Uterus (tissue), 2 donors: ENCODE measurements at regions not wholly inside any gene's neighbourhood (a gene's known extent, or its start where the extent isn't known, plus 50 kb on each side); places are given as distances from the start of the nearest gene placed in this dataset.

Source experiments
- POLR2A ChIP-seq, 2 donors: fragments of 450-650 bp; IDR thresholded peaks; one replicate each; pipeline ENCODE4 v1.6.1; 2016; ENCODE audit warnings: antibody characterized with exemption in 2 of 2, mild to moderate bottlenecking in 1 of 2, moderate library complexity in 1 of 2
- TF ChIP-seq, protein P1 (sequence below), 4 experiments: fragments of 200-600 bp in 2 of 4; fragments of 450-650 bp in 2 of 4; sonication (generic) in 2 of 4; IDR thresholded peaks; one replicate each; pipeline ENCODE4 v1.5.1; 2016 to 2019; ENCODE audit warnings: antibody characterized with exemption in 4 of 4, mild to moderate bottlenecking in 2 of 4, moderate library complexity in 1 of 4

DNA sequence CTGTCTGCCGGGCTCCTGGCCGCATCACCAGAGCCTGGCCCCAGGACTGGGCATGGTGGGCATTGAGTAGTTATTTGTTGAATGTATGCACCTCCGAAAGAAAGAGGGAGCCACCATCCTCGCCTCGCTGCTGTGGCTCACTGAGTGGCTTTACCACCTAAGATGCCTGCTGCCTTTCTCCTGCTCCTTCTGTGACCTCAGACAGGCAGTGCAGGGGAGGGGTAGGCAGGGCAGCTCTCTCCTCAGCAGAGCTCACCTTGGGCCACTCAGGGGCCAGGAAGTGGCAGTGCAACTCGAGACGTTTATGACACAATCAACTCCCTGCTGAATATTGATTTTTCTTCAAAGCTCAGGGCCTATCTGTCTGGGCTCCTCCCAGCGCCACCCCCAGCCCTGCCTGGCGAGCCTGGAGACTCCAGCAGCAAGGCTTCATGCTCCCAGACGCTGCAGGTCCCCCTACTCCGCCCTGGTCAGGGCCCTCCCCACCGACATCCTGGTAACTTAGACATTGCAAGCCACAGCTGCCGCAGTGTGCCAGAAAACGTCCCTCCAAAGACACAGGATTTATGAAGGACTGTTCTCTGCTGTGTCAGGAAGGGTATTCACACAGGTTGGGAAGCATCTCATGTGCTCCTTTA lies 84.3 kb upstream of the DIO3 start:
- TF ChIP-seq, protein P1, sequence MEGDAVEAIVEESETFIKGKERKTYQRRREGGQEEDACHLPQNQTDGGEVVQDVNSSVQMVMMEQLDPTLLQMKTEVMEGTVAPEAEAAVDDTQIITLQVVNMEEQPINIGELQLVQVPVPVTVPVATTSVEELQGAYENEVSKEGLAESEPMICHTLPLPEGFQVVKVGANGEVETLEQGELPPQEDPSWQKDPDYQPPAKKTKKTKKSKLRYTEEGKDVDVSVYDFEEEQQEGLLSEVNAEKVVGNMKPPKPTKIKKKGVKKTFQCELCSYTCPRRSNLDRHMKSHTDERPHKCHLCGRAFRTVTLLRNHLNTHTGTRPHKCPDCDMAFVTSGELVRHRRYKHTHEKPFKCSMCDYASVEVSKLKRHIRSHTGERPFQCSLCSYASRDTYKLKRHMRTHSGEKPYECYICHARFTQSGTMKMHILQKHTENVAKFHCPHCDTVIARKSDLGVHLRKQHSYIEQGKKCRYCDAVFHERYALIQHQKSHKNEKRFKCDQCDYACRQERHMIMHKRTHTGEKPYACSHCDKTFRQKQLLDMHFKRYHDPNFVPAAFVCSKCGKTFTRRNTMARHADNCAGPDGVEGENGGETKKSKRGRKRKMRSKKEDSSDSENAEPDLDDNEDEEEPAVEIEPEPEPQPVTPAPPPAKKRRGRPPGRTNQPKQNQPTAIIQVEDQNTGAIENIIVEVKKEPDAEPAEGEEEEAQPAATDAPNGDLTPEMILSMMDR (IDR thresholded peaks at IDR 0.05), result no peak
- TF ChIP-seq POLR2A (IDR thresholded peaks at IDR 0.05), result no peak
